Smooth muscle cell (in vitro differentiated cells): ENCODE measurements at regions not wholly inside any gene's neighbourhood (a gene's known extent, or its start where the extent isn't known, plus 50 kb on each side); places are given as distances from the start of the nearest gene placed in this dataset.
A peak's percentile ranks its signal among the peaks of the same experiment; 100 is the strongest.

Experiments
- DNase-seq: peaks from one replicate; lab custom pipeline; 2025; ENCODE audit not compliant: unreplicated experiment; lab: John Stamatoyannopoulos, UW
- H2AFZ ChIP-seq: fragments of 200-600 bp; sonication (generic); 2 replicates; pipeline ENCODE4 v1.6.0; 2016; ENCODE audit warnings: antibody characterized with exemption, low read depth, mild to moderate bottlenecking
- H3F3A ChIP-seq: fragments of 200-600 bp; sonication (generic); 2 replicates; pipeline ENCODE4 v1.6.0; 2017; ENCODE audit warnings: antibody characterized with exemption, low read depth
- H3K27ac ChIP-seq: fragments of 200-600 bp; sonication (generic); 2 replicates; pipeline ENCODE4 v1.5.1; 2016; ENCODE audit warnings: low read depth, mild to moderate bottlenecking
- H3K27me3 ChIP-seq: fragments of 200-600 bp; sonication (generic); 2 replicates; pipeline ENCODE4 v1.6.1; 2016; ENCODE audit warnings: low read depth, mild to moderate bottlenecking
- H3K36me3 ChIP-seq: fragments of 200-600 bp; sonication (generic); 2 replicates; pipeline ENCODE4 v1.5.1; 2016; ENCODE audit warnings: low read depth
- H3K4me1 ChIP-seq: fragments of 200-600 bp; sonication (generic); 2 replicates; pipeline ENCODE4 v1.5.1; 2016; ENCODE audit warnings: low read depth
- H3K4me2 ChIP-seq: fragments of 200-600 bp; sonication (generic); 2 replicates; pipeline ENCODE4 v1.6.0; 2016; ENCODE audit warnings: mild to moderate bottlenecking
- H3K4me3 ChIP-seq: fragments of 200-600 bp; sonication (generic); 2 replicates; pipeline ENCODE4 v1.5.1; 2016; ENCODE audit warnings: mild to moderate bottlenecking
- H3K79me2 ChIP-seq: fragments of 200-600 bp; sonication (generic); 2 replicates; pipeline ENCODE4 v1.6.0; 2016; ENCODE audit warnings: low read depth, mild to moderate bottlenecking
- H3K9ac ChIP-seq: fragments of 200-600 bp; sonication (generic); 2 replicates; pipeline ENCODE4 v1.6.0; 2016; ENCODE audit warnings: low read depth
- H3K9me3 ChIP-seq: fragments of 200-600 bp; sonication (generic); replicated peaks from 2 replicates; pipeline ENCODE4 v1.5.1; 2016; ENCODE audit warnings: low read depth
- H4K20me1 ChIP-seq: fragments of 200-600 bp; sonication (generic); 2 replicates; pipeline ENCODE4 v1.6.0; 2016; ENCODE audit warnings: low read depth
- CTCF ChIP-seq: fragments of 200-600 bp; sonication (generic); IDR thresholded peaks from 2 replicates; pipeline ENCODE4 v1.5.1; 2017; ENCODE audit warnings: borderline replicate concordance, mild to moderate bottlenecking, antibody characterized with exemption; ENCODE audit not compliant: insufficient read depth, poor library complexity, severe bottlenecking
- WGBS: methylation state at CpG from one replicate; pipeline ENCODE4 v1.1.7; 2016; ENCODE audit warnings: low lambda C conversion rate; 5-methylcytosine and 5-hydroxymethylcytosine counted together

GRCh38 chr7:49320083-49320482 is 395.7 kb downstream of the CDC14C start:
- H4K20me1 ChIP-seq: no peaks in the 10 kb centered on the region
- 81% methylated on average over 4 of the region's 4 CpGs for WGBS
- no peak overlapping the region for H3K9ac ChIP-seq
- no peaks in the 10 kb centered on the region for H3K27me3 ChIP-seq
- no peaks in the 10 kb centered on the region for H3K79me2 ChIP-seq
- TF ChIP-seq CTCF: no peak
- DNase-seq: no peak
- no peaks in the 10 kb centered on the region for H3F3A ChIP-seq
- no peak overlapping the region for H3K4me2 ChIP-seq
- H3K9me3 ChIP-seq: no peaks in the 10 kb centered on the region
- no peaks in the 10 kb centered on the region for H3K36me3 ChIP-seq
- H3K4me1 ChIP-seq: no peaks in the 10 kb centered on the region
- no peak overlapping the region for H2AFZ ChIP-seq
- H3K27ac ChIP-seq: no peak overlapping the region
- no peak overlapping the region for H3K4me3 ChIP-seq

DNA sequence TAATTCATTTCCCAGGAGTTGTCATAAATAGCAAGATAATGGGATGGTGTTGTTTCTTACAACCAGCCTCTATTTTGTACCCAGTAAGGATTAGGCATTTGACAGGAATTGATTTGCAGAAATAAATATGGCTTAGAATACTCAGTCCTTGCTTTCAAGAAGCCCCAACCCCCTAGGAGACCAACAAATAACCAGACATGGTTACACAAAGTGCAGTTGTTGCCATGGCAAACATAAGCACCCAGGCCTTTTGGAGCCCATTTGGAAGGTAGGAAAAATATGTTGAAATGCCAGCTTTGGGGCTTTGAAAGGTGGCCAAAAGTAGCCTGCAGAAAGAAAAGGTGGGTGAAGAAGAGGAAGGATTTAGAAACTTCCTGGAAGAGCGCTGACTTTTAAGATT is 397.5 kb downstream of the CDC14C start:
- Histone ChIP-seq H3K27ac (no peak overlapping the region), H3K79me2 (no peaks in the 10 kb centered on the region), H4K20me1 (no peaks in the 10 kb centered on the region), H3K9ac (no peak overlapping the region), H3K4me1 (no peaks in the 10 kb centered on the region), H2AFZ (no peak overlapping the region), H3F3A (no peaks in the 10 kb centered on the region), H3K36me3 (no peaks in the 10 kb centered on the region), H3K4me3 (no peak overlapping the region), H3K4me2 (no peak overlapping the region), H3K27me3 (no peaks in the 10 kb centered on the region), H3K9me3 (no peaks in the 10 kb centered on the region)
- 100% methylated on average over 1 of the region's 1 CpG for WGBS
- no peak for DNase-seq
- no peak for TF ChIP-seq CTCF

DNA sequence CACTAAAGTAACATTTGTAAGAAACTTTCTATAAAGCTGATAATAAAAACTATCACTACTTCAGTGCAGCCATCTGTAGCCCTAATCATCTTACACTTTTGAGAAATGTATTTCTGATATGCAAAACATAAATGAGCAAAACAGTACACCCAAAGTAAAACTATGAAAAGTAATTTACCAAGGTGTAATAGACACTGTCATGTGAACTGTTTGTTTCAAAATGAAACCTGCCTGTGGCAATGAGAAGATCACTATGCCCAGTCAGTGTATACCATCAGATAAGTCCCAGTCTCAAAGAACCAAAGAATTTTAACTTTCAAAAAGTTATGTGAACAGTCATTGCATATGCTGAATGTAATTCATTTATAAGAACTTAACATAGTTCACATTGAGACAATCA is 398.1 kb downstream of the CDC14C start:
- no peak for TF ChIP-seq CTCF

DNA sequence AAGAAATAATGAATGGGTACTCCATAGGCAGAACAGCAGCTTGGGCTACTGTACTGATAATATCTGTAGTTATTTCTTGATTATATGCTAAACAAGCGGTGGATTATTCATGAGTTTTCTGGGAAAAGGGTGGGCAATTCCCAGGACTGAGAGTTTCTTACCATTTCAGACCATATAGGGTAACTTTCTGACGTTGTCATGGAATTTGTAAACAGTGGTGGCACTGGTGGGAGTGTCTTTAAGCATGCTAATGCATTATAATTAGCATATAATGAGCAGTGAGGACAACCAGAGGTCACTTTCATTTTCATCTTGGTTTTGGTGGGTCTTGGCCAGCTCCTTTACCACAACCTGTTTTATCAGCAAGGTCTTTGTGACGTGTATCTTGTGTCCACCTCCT is 399.7 kb downstream of the CDC14C start:
- Histone ChIP-seq H3K4me3 (no peak overlapping the region), H3K4me1 (no peaks in the 10 kb centered on the region), H3K4me2 (no peak overlapping the region), H4K20me1 (no peaks in the 10 kb centered on the region), H3K36me3 (no peaks in the 10 kb centered on the region), H3F3A (no peaks in the 10 kb centered on the region), H3K27ac (no peak overlapping the region), H3K9ac (no peak overlapping the region), H3K27me3 (no peaks in the 10 kb centered on the region), H3K9me3 (no peaks in the 10 kb centered on the region), H2AFZ (peak overlapping the region; percentile 63), H3K79me2 (no peaks in the 10 kb centered on the region)
- 84% methylated on average over 3 of the region's 3 CpGs for WGBS
- no peak for TF ChIP-seq CTCF
- DNase-seq: no peak

More for the DNA sequence above, 398.1 kb downstream of the CDC14C start:
- no peak for DNase-seq
- H2AFZ ChIP-seq: no peak overlapping the region
- H3K4me3 ChIP-seq: no peak overlapping the region
- H3K9ac ChIP-seq: no peak overlapping the region
- H3K27me3 ChIP-seq: no peaks in the 10 kb centered on the region
- no peaks in the 10 kb centered on the region for H3K9me3 ChIP-seq
- no peak overlapping the region for H3K27ac ChIP-seq
- no peaks in the 10 kb centered on the region for H3K4me1 ChIP-seq
- no peaks in the 10 kb centered on the region for H4K20me1 ChIP-seq
- no peaks in the 10 kb centered on the region for H3K79me2 ChIP-seq
- no peaks in the 10 kb centered on the region for H3F3A ChIP-seq
- no peak overlapping the region for H3K4me2 ChIP-seq
- H3K36me3 ChIP-seq: no peaks in the 10 kb centered on the region
